ENCODE measurements at regions not wholly inside any gene's neighbourhood (a gene's known extent, or its start where the extent isn't known, plus 50 kb on each side); places are given as distances from the start of the nearest gene placed in this dataset.
"Not testable (repeated sequence)": the region's sequence is repeated elsewhere in the genome, so short reads cannot be mapped to it uniquely, and the experiment has no call there.

DNA sequence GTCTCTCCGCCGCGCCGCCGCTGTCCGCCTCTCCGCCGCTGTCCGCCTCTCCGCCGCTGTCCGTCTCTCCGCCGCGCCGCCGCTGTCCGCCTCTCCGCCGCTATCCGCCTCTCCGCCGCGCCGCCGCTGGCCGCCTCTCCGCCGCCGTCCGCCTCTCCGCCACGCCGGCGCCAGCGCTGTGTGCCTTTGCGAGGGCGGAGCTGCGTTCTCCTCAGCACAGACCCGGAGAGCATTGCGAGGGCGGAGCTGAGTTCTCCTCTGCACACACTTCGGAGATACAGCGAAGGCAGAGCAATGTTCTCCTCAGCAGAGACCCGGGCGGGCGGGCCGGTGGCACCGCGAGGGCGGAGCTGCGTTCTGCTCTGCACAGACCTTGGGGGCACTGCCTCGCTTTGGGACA lies 327.4 kb upstream of the PLGLB1 start:
- H3K4me1 ChIP-seq (ENCODE audit: insufficient read depth, low read length); H2AFZ ChIP-seq (ENCODE audit: low read length); intact Hi-C loops (cut with micrococcal nuclease); BruUV-seq (replicated peaks); H3K4me2 ChIP-seq (ENCODE audit: low read length); H4K20me1 ChIP-seq (ENCODE audit: low read length); H3K36me3 ChIP-seq (ENCODE audit: low read depth, low read length); H3K79me2 ChIP-seq (ENCODE audit: low read length); H3K27me3 ChIP-seq (ENCODE audit: low read length); CTCF ChIA-PET; H3F3A ChIP-seq (ENCODE audit: low read length, unreplicated experiment); H3K9ac ChIP-seq (ENCODE audit: low read length); H3K9me3 ChIP-seq (ENCODE audit: low read length); ATAC-seq; H3K9me2 ChIP-seq (replicated peaks; ENCODE audit: low read length); DNase-seq; H3K4me3 ChIP-seq (ENCODE audit: low read length); POLR2A ChIA-PET (ENCODE audit: unreplicated experiment); H3K27ac ChIP-seq (ENCODE audit: low read length): not testable (repeated sequence)

DNA sequence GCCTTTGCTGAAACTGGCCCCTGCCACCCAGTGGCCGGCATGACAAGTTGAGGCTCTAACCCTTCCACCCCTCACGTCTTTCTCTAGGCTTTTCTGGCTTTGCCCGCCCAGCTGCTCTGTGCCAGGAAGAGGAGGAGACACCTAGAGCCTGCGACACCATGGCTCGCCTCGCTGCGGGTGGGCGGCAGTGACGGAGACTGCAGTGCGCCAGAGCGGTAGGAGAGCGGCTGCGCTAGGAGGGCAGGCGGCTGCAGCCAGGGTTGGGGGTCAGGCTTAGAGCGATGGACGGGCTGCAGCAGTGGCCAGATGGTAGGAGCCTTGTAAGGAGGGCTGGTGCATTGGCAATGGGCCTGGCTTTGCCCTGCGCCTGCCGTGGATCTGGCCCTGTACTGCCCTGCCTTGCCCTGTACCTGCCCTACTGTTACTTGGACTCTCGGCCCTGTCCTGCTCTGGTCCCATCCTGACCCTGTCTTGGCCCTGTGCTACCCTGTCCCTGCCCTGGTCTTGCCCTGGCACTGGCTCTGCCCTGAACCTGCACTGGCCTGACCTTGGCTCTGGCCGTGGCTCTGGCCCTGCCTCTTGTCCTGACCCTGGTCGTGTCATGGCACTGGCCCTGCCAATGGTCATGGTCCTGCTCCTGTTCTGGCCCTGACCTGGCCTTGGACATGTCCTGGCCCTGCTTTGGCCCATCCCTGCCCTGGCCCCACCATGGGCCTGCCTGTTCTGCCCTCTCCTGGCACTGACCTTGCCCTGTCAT lies 330.7 kb upstream of the PLGLB1 start:
- H3K4me3 ChIP-seq (ENCODE audit: low read length); H3K9me2 ChIP-seq (replicated peaks; ENCODE audit: low read length); H2AFZ ChIP-seq (ENCODE audit: low read length); H3K27me3 ChIP-seq (ENCODE audit: low read length); H3K27ac ChIP-seq (ENCODE audit: low read length); BruUV-seq (replicated peaks); H3K9ac ChIP-seq (ENCODE audit: low read length); H3K4me1 ChIP-seq (ENCODE audit: insufficient read depth, low read length); H3K4me2 ChIP-seq (ENCODE audit: low read length); DNase-seq; H3K36me3 ChIP-seq (ENCODE audit: low read depth, low read length); CTCF ChIA-PET; ATAC-seq; H3F3A ChIP-seq (ENCODE audit: low read length, unreplicated experiment); intact Hi-C loops (cut with micrococcal nuclease); POLR2A ChIA-PET (ENCODE audit: unreplicated experiment); H3K79me2 ChIP-seq (ENCODE audit: low read length); H3K9me3 ChIP-seq (ENCODE audit: low read length); H4K20me1 ChIP-seq (ENCODE audit: low read length): not testable (repeated sequence)

DNA sequence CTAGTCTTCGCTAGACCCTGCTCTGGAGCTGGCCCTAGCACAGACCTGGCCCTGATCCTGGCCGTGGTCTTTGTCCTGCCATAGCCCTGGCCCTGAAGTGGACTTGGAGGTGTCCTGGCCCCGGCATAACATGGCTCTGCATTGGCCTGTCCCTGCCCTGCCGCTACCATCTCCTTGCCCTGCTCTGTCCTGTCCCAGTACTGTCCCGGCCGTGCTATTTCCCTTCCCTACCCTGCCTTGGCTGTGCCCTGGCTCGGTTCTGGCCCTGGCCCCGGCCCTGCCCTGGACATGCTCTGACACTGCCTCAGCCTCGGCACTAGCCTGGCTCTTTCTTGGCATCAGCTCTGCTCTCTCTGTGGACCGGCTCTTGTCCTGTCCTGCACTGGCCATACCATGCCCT lies 331.8 kb upstream of the PLGLB1 start:
- BruUV-seq (replicated peaks); CTCF ChIA-PET; H3K9ac ChIP-seq (ENCODE audit: low read length); H2AFZ ChIP-seq (ENCODE audit: low read length); H3K4me3 ChIP-seq (ENCODE audit: low read length); H3K9me2 ChIP-seq (replicated peaks; ENCODE audit: low read length); H3K36me3 ChIP-seq (ENCODE audit: low read depth, low read length); intact Hi-C loops (cut with micrococcal nuclease); H3K4me1 ChIP-seq (ENCODE audit: insufficient read depth, low read length); H3K79me2 ChIP-seq (ENCODE audit: low read length); H3K9me3 ChIP-seq (ENCODE audit: low read length); H3K27me3 ChIP-seq (ENCODE audit: low read length); POLR2A ChIA-PET (ENCODE audit: unreplicated experiment); H3F3A ChIP-seq (ENCODE audit: low read length, unreplicated experiment); ATAC-seq; H4K20me1 ChIP-seq (ENCODE audit: low read length); H3K4me2 ChIP-seq (ENCODE audit: low read length); H3K27ac ChIP-seq (ENCODE audit: low read length); DNase-seq: not testable (repeated sequence)

GRCh38 chr2:87354102-87354501 lies 332.5 kb upstream of the PLGLB1 start:
- H4K20me1 ChIP-seq (ENCODE audit: low read length); H3K4me2 ChIP-seq (ENCODE audit: low read length); H3K27ac ChIP-seq (ENCODE audit: low read length); H3K9me2 ChIP-seq (replicated peaks; ENCODE audit: low read length); H3K9ac ChIP-seq (ENCODE audit: low read length); H3F3A ChIP-seq (ENCODE audit: low read length, unreplicated experiment); H3K36me3 ChIP-seq (ENCODE audit: low read depth, low read length); H3K4me1 ChIP-seq (ENCODE audit: insufficient read depth, low read length); H2AFZ ChIP-seq (ENCODE audit: low read length); ATAC-seq; H3K79me2 ChIP-seq (ENCODE audit: low read length); CTCF ChIA-PET; BruUV-seq (replicated peaks); POLR2A ChIA-PET (ENCODE audit: unreplicated experiment); H3K9me3 ChIP-seq (ENCODE audit: low read length); DNase-seq; H3K4me3 ChIP-seq (ENCODE audit: low read length); H3K27me3 ChIP-seq (ENCODE audit: low read length); intact Hi-C loops (cut with micrococcal nuclease): not testable (repeated sequence)

DNA sequence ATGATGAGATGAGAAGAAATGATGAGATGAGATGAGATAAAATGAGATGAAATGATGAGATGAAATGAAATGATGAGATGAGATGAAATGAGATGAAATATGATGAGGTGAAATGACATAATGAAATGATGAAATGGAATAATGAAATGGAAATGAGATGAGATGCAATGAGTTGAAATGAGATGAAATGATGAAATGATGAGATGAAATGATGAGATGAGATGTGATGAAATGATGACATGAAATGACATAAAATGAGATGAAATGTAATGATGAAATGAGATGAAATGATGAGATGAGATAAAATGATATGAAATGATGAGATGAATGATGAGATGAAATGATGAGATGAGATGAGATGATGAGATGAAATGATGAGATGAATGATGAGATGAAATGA lies 338.6 kb upstream of the PLGLB1 start:
- CTCF ChIA-PET; DNase-seq; POLR2A ChIA-PET (ENCODE audit: unreplicated experiment); H3K27ac ChIP-seq (ENCODE audit: low read length); H3K79me2 ChIP-seq (ENCODE audit: low read length); intact Hi-C loops (cut with micrococcal nuclease); H3K9ac ChIP-seq (ENCODE audit: low read length); H2AFZ ChIP-seq (ENCODE audit: low read length); H3K36me3 ChIP-seq (ENCODE audit: low read depth, low read length); H3K9me2 ChIP-seq (replicated peaks; ENCODE audit: low read length); H3F3A ChIP-seq (ENCODE audit: low read length, unreplicated experiment); H3K27me3 ChIP-seq (ENCODE audit: low read length); BruUV-seq (replicated peaks); H3K4me2 ChIP-seq (ENCODE audit: low read length); H4K20me1 ChIP-seq (ENCODE audit: low read length); H3K9me3 ChIP-seq (ENCODE audit: low read length); ATAC-seq; H3K4me3 ChIP-seq (ENCODE audit: low read length); H3K4me1 ChIP-seq (ENCODE audit: insufficient read depth, low read length): not testable (repeated sequence)

GRCh38 chr2:87360927-87361326 lies 339.3 kb upstream of the PLGLB1 start:
- H3F3A ChIP-seq (ENCODE audit: low read length, unreplicated experiment); H3K9me3 ChIP-seq (ENCODE audit: low read length); H2AFZ ChIP-seq (ENCODE audit: low read length); ATAC-seq; H3K79me2 ChIP-seq (ENCODE audit: low read length); H3K4me2 ChIP-seq (ENCODE audit: low read length); DNase-seq; H4K20me1 ChIP-seq (ENCODE audit: low read length); H3K9ac ChIP-seq (ENCODE audit: low read length); H3K9me2 ChIP-seq (replicated peaks; ENCODE audit: low read length); H3K27ac ChIP-seq (ENCODE audit: low read length); BruUV-seq (replicated peaks); H3K4me3 ChIP-seq (ENCODE audit: low read length); intact Hi-C loops (cut with micrococcal nuclease); H3K36me3 ChIP-seq (ENCODE audit: low read depth, low read length); CTCF ChIA-PET; POLR2A ChIA-PET (ENCODE audit: unreplicated experiment); H3K27me3 ChIP-seq (ENCODE audit: low read length); H3K4me1 ChIP-seq (ENCODE audit: insufficient read depth, low read length): not testable (repeated sequence)

DNA sequence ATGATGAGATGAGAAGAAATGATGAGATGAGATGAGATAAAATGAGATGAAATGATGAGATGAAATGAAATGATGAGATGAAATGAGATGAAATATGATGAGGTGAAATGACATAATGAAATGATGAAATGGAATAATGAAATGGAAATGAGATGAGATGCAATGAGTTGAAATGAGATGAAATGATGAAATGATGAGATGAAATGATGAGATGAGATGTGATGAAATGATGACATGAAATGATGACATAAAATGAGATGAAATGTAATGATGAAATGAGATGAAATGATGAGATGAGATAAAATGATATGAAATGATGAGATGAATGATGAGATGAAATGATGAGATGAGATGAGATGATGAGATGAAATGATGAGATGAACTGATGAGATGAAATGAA lies 340.2 kb upstream of the PLGLB1 start:
- H2AFZ ChIP-seq (ENCODE audit: low read length); H3K27me3 ChIP-seq (ENCODE audit: low read length); H3K79me2 ChIP-seq (ENCODE audit: low read length); DNase-seq; ATAC-seq; H3K9me3 ChIP-seq (ENCODE audit: low read length); H3K4me3 ChIP-seq (ENCODE audit: low read length); H3K4me2 ChIP-seq (ENCODE audit: low read length); CTCF ChIA-PET; H3K9me2 ChIP-seq (replicated peaks; ENCODE audit: low read length); H3K27ac ChIP-seq (ENCODE audit: low read length); H3F3A ChIP-seq (ENCODE audit: low read length, unreplicated experiment); H3K4me1 ChIP-seq (ENCODE audit: insufficient read depth, low read length); H4K20me1 ChIP-seq (ENCODE audit: low read length); BruUV-seq (replicated peaks); POLR2A ChIA-PET (ENCODE audit: unreplicated experiment); H3K9ac ChIP-seq (ENCODE audit: low read length); H3K36me3 ChIP-seq (ENCODE audit: low read depth, low read length); intact Hi-C loops (cut with micrococcal nuclease): not testable (repeated sequence)

Data from PC-3 (cell line).